Stimulated activated naive CD4-positive, alpha-beta T cell (primary cell): ENCODE measurements at regions not wholly inside any gene's neighbourhood (a gene's known extent, or its start where the extent isn't known, plus 50 kb on each side); places are given as distances from the start of the nearest gene placed in this dataset.

ENCODE experiments used
- DNase-seq, 6 experiments: peaks; one replicate each; lab custom pipeline; 2025; lab: John Stamatoyannopoulos, UW

DNA sequence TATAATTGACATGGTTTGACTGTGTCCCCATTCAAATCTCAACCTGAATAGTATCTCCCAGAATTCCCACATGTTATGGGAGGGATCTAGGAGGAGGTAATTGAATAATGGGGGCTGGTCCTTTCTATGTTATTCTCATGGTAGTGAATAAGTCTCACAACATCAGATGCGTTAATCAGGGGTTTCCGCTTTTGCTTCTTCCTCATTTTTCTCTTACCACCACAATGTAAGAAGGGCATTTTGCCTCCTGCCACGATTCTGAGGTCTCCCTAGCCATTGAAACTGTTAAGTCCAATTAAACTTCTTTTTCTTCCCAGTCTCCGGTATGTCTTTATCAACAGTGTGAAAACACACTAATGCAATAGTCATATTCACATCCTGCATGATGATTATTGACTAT, 1073.3 kb upstream of the CDH2 start:
- DNase-seq = no peak

DNA sequence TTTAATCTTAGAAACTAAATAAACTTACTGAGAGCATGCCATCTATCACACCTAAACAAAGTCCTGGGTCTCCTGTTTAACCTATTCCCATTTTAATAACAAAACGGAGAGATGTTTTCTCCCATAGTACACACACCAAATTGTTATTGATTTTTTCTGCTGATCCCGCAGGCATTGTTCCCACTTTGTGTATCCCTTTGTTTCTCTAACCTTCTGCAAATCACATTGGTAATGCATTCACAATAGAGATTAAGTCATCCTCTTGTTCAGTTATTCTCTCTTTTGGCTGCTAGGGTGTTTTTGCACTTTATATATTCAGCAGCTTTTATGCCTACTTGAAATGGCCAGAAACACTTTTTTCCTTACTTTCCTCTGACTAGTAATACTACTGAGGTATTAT, 1071.9 kb upstream of the CDH2 start:
- DNase-seq = no peak

DNA sequence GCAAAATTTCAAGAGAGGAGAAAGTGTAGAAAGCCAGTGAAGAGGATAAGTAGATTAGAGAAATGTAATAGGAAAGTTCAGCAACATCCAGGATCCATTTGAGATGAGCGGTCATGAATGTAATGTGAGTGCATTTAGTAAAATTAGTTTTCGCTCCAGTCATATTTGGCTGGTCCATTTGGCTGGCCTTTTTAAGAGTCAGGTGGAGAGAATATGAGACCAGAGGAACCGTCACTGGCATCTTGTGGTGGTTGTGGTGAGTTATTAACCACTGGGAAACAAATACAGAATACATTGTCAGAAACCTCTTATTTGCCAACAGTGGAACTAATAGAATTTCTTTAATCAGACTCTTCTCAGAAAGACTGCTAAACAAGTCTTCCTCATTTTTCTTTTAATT, 1064.3 kb upstream of the CDH2 start:
- DNase-seq = no peak

- DNase-seq = no peak
These were observed 1057.8 kb upstream of the CDH2 start for GRCh38 chr18:29234751-29235150.

DNA sequence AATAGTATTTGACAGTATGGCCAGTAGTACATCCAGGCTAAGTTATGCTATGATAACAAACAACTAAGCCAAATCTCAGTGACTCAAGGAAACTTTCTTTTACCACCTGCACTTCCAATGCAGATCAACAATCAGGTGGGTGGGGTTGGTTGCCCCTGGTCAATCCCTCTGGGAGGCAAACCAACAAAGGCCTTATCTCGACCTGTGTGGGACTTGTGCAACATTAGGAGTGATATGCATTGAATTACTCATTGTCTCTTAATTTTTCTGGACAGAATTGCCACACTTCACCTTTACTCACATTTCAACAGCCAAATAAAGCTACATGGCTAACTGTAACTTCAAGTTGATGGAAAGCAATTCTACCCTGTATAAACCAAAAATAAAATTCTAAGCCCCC, 1049.3 kb upstream of the CDH2 start:
- no peak for DNase-seq

GRCh38 chr18:29225351-29225750, 1048.4 kb upstream of the CDH2 start:
- DNase-seq = no peak

- no peak for DNase-seq
These were observed 1041.2 kb upstream of the CDH2 start for GRCh38 chr18:29218091-29218490.

- no peak for DNase-seq
These were observed 1040.4 kb upstream of the CDH2 start for GRCh38 chr18:29217124-29217915.

GRCh38 chr18:29198834-29199233, 1021.9 kb upstream of the CDH2 start:
- no peak for DNase-seq

- DNase-seq = no peak
These were observed 1019.4 kb upstream of the CDH2 start for GRCh38 chr18:29196307-29196706.

- DNase-seq = no peak
These were observed 1014.3 kb upstream of the CDH2 start for GRCh38 chr18:29191263-29191662.

- DNase-seq = no peak
These were observed 1011.8 kb upstream of the CDH2 start for GRCh38 chr18:29188760-29189159.

GRCh38 chr18:29185801-29186200, 1008.9 kb upstream of the CDH2 start:
- no peak for DNase-seq

GRCh38 chr18:29184654-29185053, 1007.7 kb upstream of the CDH2 start:
- DNase-seq = no peak

DNA sequence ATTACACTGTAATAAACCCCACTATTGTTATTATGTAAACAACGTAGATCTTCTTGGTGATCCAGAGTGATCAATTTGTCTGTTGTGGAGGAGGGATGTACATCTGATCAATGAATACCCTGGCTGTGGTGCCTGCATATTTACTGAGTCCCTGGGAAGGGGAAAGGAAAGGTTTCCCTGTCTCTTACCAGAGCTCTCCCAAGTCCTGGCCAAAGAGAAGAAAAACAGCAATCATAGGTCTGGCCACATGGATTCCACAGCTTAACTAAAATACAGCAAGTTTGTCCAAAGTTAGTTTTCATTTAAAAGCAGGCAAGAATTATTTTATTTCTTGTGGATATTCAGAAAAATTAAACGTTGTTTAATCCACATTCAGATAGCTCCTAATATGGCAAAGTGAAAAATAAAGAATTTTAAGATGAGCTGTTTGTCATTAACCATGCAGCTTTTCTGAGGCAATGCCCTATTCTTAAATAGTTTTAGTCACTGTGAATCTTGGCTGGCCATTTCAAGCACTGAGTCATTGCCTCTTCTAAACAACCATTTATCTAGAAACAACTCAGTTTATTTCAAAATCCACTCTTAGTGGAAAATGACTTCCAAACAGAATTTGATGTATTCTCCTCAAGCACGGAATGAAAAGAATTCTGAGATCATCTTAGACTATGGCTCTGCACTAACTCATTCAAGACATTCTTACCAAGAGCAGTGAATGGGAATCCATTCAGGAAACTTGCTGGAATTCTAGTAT, 1004.4 kb upstream of the CDH2 start:
- DNase-seq = no peak

GRCh38 chr18:29176681-29177080, 999.8 kb upstream of the CDH2 start:
- DNase-seq = no peak

GRCh38 chr18:29174891-29175290, 998.0 kb upstream of the CDH2 start:
- no peak for DNase-seq

GRCh38 chr18:29172756-29173067, 995.8 kb upstream of the CDH2 start:
- DNase-seq = no peak

DNA sequence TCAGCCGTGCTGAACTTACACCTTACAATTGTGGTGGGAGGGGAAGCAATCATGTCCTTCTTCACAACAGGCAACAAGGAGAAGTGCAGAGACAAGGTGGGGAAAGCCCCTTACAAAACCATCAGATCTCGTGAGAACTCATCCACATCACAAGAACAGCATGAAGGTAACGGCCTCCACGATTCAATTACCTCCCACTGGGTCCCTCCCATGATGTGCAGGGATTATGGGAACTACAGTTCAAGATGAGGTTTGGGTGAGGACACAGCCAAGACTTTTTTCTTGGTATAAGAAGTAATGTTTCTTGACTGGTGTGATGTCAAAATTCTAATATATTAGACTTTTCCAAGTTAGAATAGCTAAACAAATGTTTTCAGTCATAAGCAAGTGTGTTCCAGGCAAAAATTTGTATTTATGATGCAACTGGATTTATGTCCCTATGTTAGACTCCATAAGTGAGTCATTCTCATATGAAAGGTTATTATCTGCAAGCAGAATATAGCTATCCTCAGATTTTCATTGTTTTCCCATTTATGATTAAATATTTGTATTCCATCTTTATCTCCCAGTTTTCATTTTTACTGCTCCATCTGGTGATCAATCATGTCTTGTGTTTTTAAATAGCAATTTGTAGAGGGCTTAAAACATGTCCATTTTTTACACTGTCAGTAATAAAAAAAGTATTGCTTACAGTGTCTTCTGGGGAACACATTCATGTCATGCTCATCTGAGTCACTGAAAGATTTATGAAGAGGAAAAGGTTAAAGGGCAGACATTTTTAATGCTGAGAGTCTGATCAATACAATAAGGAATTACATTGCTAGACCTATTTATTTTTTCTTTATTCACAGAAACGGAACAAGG, 995.2 kb upstream of the CDH2 start:
- DNase-seq = no peak

- DNase-seq = no peak
These were observed 992.7 kb upstream of the CDH2 start for GRCh38 chr18:29169599-29169998.

- no peak for DNase-seq
These were observed 988.2 kb upstream of the CDH2 start for GRCh38 chr18:29164993-29165599.

GRCh38 chr18:29164020-29164706, 987.2 kb upstream of the CDH2 start:
- DNase-seq = no peak
